GM23338 (cell line): ENCODE measurements at regions not wholly inside any gene's neighbourhood (a gene's known extent, or its start where the extent isn't known, plus 50 kb on each side); places are given as distances from the start of the nearest gene placed in this dataset.

Experiments
- ATAC-seq: fragments of 200-7000 bp; cut with Tn5 transposase; 3 replicates; pipeline ENCODE4 v1.9.1; 2020
- DNase-seq: peaks from one replicate; pipeline ENCODE4 v3.0.0-alpha.2; 2015; ENCODE audit warnings: low spot score
- H2AFZ ChIP-seq: fragments of 200-600 bp; sonication (generic); 2 replicates; pipeline ENCODE4 v1.8.0; 2016; ENCODE audit warnings: antibody characterized with exemption, mild to moderate bottlenecking, moderate library complexity
- H3F3A ChIP-seq: fragments of 200-600 bp; sonication (generic); replicated peaks from 2 replicates; pipeline ENCODE4 v1.8.0; 2017; ENCODE audit warnings: antibody characterized with exemption, mixed run types, low read depth
- H3K27ac ChIP-seq: fragments of 200-600 bp; sonication (generic); 2 replicates; pipeline ENCODE4 v1.6.1; 2016; ENCODE audit warnings: low read depth
- H3K27me3 ChIP-seq: fragments of 200-600 bp; sonication (generic); 2 replicates; pipeline ENCODE4 v1.8.0; 2016; ENCODE audit warnings: mild to moderate bottlenecking, mixed run types, moderate library complexity; ENCODE audit not compliant: insufficient read depth
- H3K36me3 ChIP-seq: fragments of 200-600 bp; sonication (generic); 2 replicates; pipeline ENCODE4 v1.8.0; 2016; ENCODE audit warnings: mild to moderate bottlenecking; ENCODE audit not compliant: insufficient read depth
- H3K4me1 ChIP-seq: fragments of 200-600 bp; sonication (generic); 2 replicates; pipeline ENCODE4 v1.8.0; 2016; ENCODE audit warnings: mild to moderate bottlenecking, moderate library complexity; ENCODE audit not compliant: insufficient read depth
- H3K4me2 ChIP-seq: fragments of 200-600 bp; sonication (generic); 2 replicates; pipeline ENCODE4 v1.7.1; 2017; ENCODE audit warnings: mixed run types
- H3K4me3 ChIP-seq: fragments of 200-600 bp; sonication (generic); 2 replicates; pipeline ENCODE4 v1.6.1; 2016; ENCODE audit warnings: mixed run types
- H3K79me2 ChIP-seq: fragments of 200-600 bp; sonication (generic); replicated peaks from 2 replicates; pipeline ENCODE4 v1.8.0; 2017; ENCODE audit warnings: mild to moderate bottlenecking; ENCODE audit not compliant: insufficient read depth
- H3K9me2 ChIP-seq: fragments of 200-600 bp; sonication (generic); 2 replicates; pipeline ENCODE4 v1.8.0; 2017; ENCODE audit not compliant: insufficient read depth
- H4K20me1 ChIP-seq: fragments of 200-600 bp; sonication (generic); replicated peaks from 2 replicates; pipeline ENCODE4 v1.8.0; 2017; ENCODE audit warnings: mild to moderate bottlenecking; ENCODE audit not compliant: insufficient read depth
- H3K27ac Mint-ChIP-seq: 2 replicates; pipeline ENCODE4 v1.8.0; 2020; ENCODE audit warnings: inconsistent platforms, mild to moderate bottlenecking, moderate library complexity, mixed read lengths
- H3K27me3 Mint-ChIP-seq: 3 replicates; pipeline ENCODE4 v1.8.0; 2022; ENCODE audit warnings: low read depth, mild to moderate bottlenecking, moderate library complexity, mixed read lengths, inconsistent platforms; ENCODE audit not compliant: insufficient read depth, poor library complexity
- H3K36me3 Mint-ChIP-seq: 3 replicates; pipeline ENCODE4 v1.8.0; 2021; ENCODE audit warnings: low read depth, mild to moderate bottlenecking, inconsistent platforms, moderate library complexity, mixed read lengths
- H3K4me1 Mint-ChIP-seq: 3 replicates; pipeline ENCODE4 v1.8.0; 2020; ENCODE audit warnings: mild to moderate bottlenecking, inconsistent platforms, mixed read lengths
- H3K4me3 Mint-ChIP-seq: 3 replicates; pipeline ENCODE4 v1.8.0; 2021; ENCODE audit warnings: moderate library complexity, mild to moderate bottlenecking, inconsistent platforms, mixed read lengths
- H3K9me3 Mint-ChIP-seq: 3 replicates; pipeline ENCODE4 v1.8.0; 2020; ENCODE audit warnings: moderate library complexity, mild to moderate bottlenecking, inconsistent platforms, mixed read lengths
- CREB1 ChIP-seq: fragments of 250-450 bp; sonication (Bioruptor Pico); IDR thresholded peaks from 2 replicates; pipeline ENCODE4 v1.5.0; 2020; ENCODE audit warnings: low read depth, mild to moderate bottlenecking, moderate library complexity
- ETS1 ChIP-seq: IDR thresholded peaks from 2 replicates; pipeline ENCODE4 v1.6.1; 2016; ENCODE audit warnings: antibody characterized with exemption
- EZH2 ChIP-seq: fragments of 200-600 bp; sonication (generic); IDR thresholded peaks from one replicate; pipeline ENCODE4 v1.8.0; 2017; ENCODE audit warnings: antibody characterized with exemption, mild to moderate bottlenecking, low read depth; ENCODE audit not compliant: unreplicated experiment
- EZH2phosphoT487 ChIP-seq: fragments of 200-600 bp; sonication (generic); IDR thresholded peaks from one replicate; pipeline ENCODE4 v1.8.1; 2018; ENCODE audit warnings: antibody characterized with exemption; ENCODE audit not compliant: unreplicated experiment
- JUNB ChIP-seq: IDR thresholded peaks from one replicate; pipeline ENCODE4 v1.6.1; 2016; ENCODE audit warnings: antibody characterized with exemption; ENCODE audit not compliant: unreplicated experiment
- NANOG ChIP-seq: IDR thresholded peaks from 2 replicates; pipeline ENCODE4 v1.6.1; 2016; ENCODE audit warnings: antibody characterized with exemption, borderline replicate concordance
- STAT1 ChIP-seq: IDR thresholded peaks from one replicate; pipeline ENCODE4 v1.6.1; 2016; ENCODE audit warnings: antibody characterized with exemption; ENCODE audit not compliant: unreplicated experiment
- ZNF114 ChIP-seq: fragments of 250-450 bp; sonication (Bioruptor Pico); IDR thresholded peaks from 2 replicates; pipeline ENCODE4 v1.5.0; 2020; ENCODE audit warnings: mild to moderate bottlenecking, moderate library complexity
- ZNF331 ChIP-seq: fragments of 250-450 bp; sonication (Bioruptor Pico); IDR thresholded peaks from 2 replicates; pipeline ENCODE4 v1.5.0; 2020; ENCODE audit warnings: low read depth, mild to moderate bottlenecking, moderate library complexity
- ZNF462 ChIP-seq: fragments of 250-450 bp; sonication (Bioruptor Pico); IDR thresholded peaks from 2 replicates; pipeline ENCODE4 v1.5.0; 2020; ENCODE audit warnings: mild to moderate bottlenecking, moderate library complexity
- TF ChIP-seq, protein P1 (sequence below), 2 experiments: fragments of 200-600 bp in 1 of 2; sonication (generic) in 1 of 2; conservative IDR thresholded peaks; 2 replicates each; pipeline versions ENCODE4 v1.5.1 to v1.6.1; 2016 to 2017; ENCODE audit warnings: antibody characterized with exemption in 2 of 2, low read depth in 2 of 2, mild to moderate bottlenecking in 2 of 2, moderate library complexity in 1 of 2
- TF ChIP-seq, protein P2 (sequence below): IDR thresholded peaks from one replicate; pipeline ENCODE4 v1.6.1; 2018; ENCODE audit warnings: antibody characterized with exemption; ENCODE audit not compliant: unreplicated experiment

GRCh38 chr4:188767496-188767895, 628.3 kb downstream of the TRIML1 start:
- Histone ChIP-seq H3K27me3 (no peaks in the 10 kb centered on the region), H3K9me2 (no peaks in the 10 kb centered on the region)
- no peak overlapping the region for H3K4me3 Mint-ChIP-seq

More at GRCh38 chr4:188767496-188767895, 628.3 kb downstream of the TRIML1 start:
- H3K9me3 Mint-ChIP-seq = peaks cover 22% of the 10 kb centered on the region; the same call in 2 of the 3 replicates
- H3K27me3 Mint-ChIP-seq = no peaks in the 10 kb centered on the region
- no peaks in the 10 kb centered on the region for H3K36me3 ChIP-seq
- no peak overlapping the region for H3K27ac ChIP-seq
- no peaks in the 10 kb centered on the region for H3K4me1 ChIP-seq
- H3K36me3 Mint-ChIP-seq = peaks cover 4% of the 10 kb centered on the region; the same call in 1 of the 3 replicates
- no peak overlapping the region for H3K4me3 ChIP-seq
- H3K79me2 ChIP-seq = no peaks in the 10 kb centered on the region
- no peak overlapping the region for H3K4me2 ChIP-seq
- no peaks in the 10 kb centered on the region for H3K4me1 Mint-ChIP-seq
- H3F3A ChIP-seq = no peaks in the 10 kb centered on the region; the same call in 1 of the 2 replicates
- no peaks in the 10 kb centered on the region for H4K20me1 ChIP-seq
- no peak overlapping the region for H2AFZ ChIP-seq
- H3K27ac Mint-ChIP-seq = no peak overlapping the region
- DNase-seq (no peak), ATAC-seq (no peak)
- TF ChIP-seq CREB1 (no peak), ZNF114 (no peak), ETS1 (no peak), ZNF331 (CRISPR knock-in tag) (no peak), STAT1 (no peak), NANOG (no peak), JUNB (no peak), ZNF462 (CRISPR knock-in tag) (no peak), EZH2phosphoT487 (no peak), EZH2 (no peak)
- TF ChIP-seq, protein P1, sequence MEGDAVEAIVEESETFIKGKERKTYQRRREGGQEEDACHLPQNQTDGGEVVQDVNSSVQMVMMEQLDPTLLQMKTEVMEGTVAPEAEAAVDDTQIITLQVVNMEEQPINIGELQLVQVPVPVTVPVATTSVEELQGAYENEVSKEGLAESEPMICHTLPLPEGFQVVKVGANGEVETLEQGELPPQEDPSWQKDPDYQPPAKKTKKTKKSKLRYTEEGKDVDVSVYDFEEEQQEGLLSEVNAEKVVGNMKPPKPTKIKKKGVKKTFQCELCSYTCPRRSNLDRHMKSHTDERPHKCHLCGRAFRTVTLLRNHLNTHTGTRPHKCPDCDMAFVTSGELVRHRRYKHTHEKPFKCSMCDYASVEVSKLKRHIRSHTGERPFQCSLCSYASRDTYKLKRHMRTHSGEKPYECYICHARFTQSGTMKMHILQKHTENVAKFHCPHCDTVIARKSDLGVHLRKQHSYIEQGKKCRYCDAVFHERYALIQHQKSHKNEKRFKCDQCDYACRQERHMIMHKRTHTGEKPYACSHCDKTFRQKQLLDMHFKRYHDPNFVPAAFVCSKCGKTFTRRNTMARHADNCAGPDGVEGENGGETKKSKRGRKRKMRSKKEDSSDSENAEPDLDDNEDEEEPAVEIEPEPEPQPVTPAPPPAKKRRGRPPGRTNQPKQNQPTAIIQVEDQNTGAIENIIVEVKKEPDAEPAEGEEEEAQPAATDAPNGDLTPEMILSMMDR (conservative IDR thresholded peaks at IDR 0.05; ENCODE audit: low read depth in 2 of 2) = no peak
- TF ChIP-seq, protein P2, sequence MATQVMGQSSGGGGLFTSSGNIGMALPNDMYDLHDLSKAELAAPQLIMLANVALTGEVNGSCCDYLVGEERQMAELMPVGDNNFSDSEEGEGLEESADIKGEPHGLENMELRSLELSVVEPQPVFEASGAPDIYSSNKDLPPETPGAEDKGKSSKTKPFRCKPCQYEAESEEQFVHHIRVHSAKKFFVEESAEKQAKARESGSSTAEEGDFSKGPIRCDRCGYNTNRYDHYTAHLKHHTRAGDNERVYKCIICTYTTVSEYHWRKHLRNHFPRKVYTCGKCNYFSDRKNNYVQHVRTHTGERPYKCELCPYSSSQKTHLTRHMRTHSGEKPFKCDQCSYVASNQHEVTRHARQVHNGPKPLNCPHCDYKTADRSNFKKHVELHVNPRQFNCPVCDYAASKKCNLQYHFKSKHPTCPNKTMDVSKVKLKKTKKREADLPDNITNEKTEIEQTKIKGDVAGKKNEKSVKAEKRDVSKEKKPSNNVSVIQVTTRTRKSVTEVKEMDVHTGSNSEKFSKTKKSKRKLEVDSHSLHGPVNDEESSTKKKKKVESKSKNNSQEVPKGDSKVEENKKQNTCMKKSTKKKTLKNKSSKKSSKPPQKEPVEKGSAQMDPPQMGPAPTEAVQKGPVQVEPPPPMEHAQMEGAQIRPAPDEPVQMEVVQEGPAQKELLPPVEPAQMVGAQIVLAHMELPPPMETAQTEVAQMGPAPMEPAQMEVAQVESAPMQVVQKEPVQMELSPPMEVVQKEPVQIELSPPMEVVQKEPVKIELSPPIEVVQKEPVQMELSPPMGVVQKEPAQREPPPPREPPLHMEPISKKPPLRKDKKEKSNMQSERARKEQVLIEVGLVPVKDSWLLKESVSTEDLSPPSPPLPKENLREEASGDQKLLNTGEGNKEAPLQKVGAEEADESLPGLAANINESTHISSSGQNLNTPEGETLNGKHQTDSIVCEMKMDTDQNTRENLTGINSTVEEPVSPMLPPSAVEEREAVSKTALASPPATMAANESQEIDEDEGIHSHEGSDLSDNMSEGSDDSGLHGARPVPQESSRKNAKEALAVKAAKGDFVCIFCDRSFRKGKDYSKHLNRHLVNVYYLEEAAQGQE = no peak
